Activated CD4-positive, alpha-beta T cell treated with anti-CD3 and anti-CD28 coated beads, Interleukin-2, amount 50 U/mL, for 4 hours (primary cell): ENCODE measurements at regions not wholly inside any gene's neighbourhood (a gene's known extent, or its start where the extent isn't known, plus 50 kb on each side); places are given as distances from the start of the nearest gene placed in this dataset.

Experiments
- DNase-seq, 2 experiments: peaks; one replicate each; pipeline ENCODE4 v3.0.0-alpha.2; 2020

- no peak for DNase-seq
Observed at GRCh38 chr9:78756813-78757510, 460.0 kb downstream of the PSAT1 start.

- no peak for DNase-seq
Observed at GRCh38 chr9:78763424-78763823, 466.5 kb downstream of the PSAT1 start.

- no peak for DNase-seq
Observed at GRCh38 chr9:78765861-78766260, 468.9 kb downstream of the PSAT1 start.

GRCh38 chr9:78767490-78767889 is 470.6 kb downstream of the PSAT1 start:
- no peak for DNase-seq

- DNase-seq = no peak
Observed at GRCh38 chr9:78769690-78770089, 472.8 kb downstream of the PSAT1 start.

- DNase-seq = no peak
Observed at GRCh38 chr9:78775211-78775610, 478.3 kb downstream of the PSAT1 start.

GRCh38 chr9:78775696-78776295 is 478.9 kb downstream of the PSAT1 start:
- DNase-seq = no peak

GRCh38 chr9:78777747-78778146 is 480.8 kb downstream of the PSAT1 start:
- DNase-seq = no peak

GRCh38 chr9:78778318-78778717 is 481.4 kb downstream of the PSAT1 start:
- DNase-seq = no peak

GRCh38 chr9:78778861-78779374 is 482.0 kb downstream of the PSAT1 start:
- no peak for DNase-seq

GRCh38 chr9:78781681-78782080 is 484.8 kb downstream of the PSAT1 start:
- DNase-seq = no peak

GRCh38 chr9:78782234-78782633 is 485.3 kb downstream of the PSAT1 start:
- no peak for DNase-seq

GRCh38 chr9:78782858-78783257 is 485.9 kb downstream of the PSAT1 start:
- no peak for DNase-seq

- DNase-seq = no peak
Observed at GRCh38 chr9:78783743-78784142, 486.8 kb downstream of the PSAT1 start.

GRCh38 chr9:78786794-78787193 is 489.9 kb downstream of the PSAT1 start:
- no peak for DNase-seq

- no peak for DNase-seq
Observed at GRCh38 chr9:78788101-78788500, 491.2 kb downstream of the PSAT1 start.

GRCh38 chr9:78791779-78792178 is 494.9 kb downstream of the PSAT1 start:
- no peak for DNase-seq

GRCh38 chr9:78792745-78793144 is 495.8 kb downstream of the PSAT1 start:
- DNase-seq = no peak

GRCh38 chr9:78805771-78806170 is 508.8 kb downstream of the PSAT1 start:
- no peak for DNase-seq

- no peak for DNase-seq
Observed at GRCh38 chr9:78806492-78807160, 509.7 kb downstream of the PSAT1 start.

- no peak for DNase-seq
Observed at GRCh38 chr9:78807286-78807685, 510.4 kb downstream of the PSAT1 start.

- no peak for DNase-seq
Observed at GRCh38 chr9:78808048-78808447, 511.1 kb downstream of the PSAT1 start.

- no peak for DNase-seq
Observed at GRCh38 chr9:78811622-78812276, 514.8 kb downstream of the PSAT1 start.

GRCh38 chr9:78812665-78813064 is 515.7 kb downstream of the PSAT1 start:
- no peak for DNase-seq
